ENCODE measurements at regions not wholly inside any gene's neighbourhood (a gene's known extent, or its start where the extent isn't known, plus 50 kb on each side); places are given as distances from the start of the nearest gene placed in this dataset.

DNA sequence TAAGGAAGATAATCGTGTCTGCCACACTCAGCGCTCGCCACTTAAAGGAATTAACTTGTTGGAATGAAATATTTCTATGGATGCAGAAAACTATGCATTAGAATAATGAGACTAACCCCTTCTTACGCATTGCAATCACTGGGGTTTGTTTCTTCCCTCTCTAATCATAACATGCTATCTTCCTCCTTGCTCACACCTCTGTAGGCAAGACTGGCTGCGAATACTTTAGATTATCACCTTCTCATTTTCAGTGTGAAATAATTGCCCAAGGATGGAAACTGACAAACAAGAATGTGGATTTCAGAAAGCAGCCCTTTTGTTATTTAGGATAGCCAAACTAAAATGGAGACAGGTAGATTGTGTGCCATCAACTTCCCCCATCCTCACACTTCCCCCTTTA, 349.4 kb downstream of the MID1IP1 start:
- no peak for DNase-seq

DNA sequence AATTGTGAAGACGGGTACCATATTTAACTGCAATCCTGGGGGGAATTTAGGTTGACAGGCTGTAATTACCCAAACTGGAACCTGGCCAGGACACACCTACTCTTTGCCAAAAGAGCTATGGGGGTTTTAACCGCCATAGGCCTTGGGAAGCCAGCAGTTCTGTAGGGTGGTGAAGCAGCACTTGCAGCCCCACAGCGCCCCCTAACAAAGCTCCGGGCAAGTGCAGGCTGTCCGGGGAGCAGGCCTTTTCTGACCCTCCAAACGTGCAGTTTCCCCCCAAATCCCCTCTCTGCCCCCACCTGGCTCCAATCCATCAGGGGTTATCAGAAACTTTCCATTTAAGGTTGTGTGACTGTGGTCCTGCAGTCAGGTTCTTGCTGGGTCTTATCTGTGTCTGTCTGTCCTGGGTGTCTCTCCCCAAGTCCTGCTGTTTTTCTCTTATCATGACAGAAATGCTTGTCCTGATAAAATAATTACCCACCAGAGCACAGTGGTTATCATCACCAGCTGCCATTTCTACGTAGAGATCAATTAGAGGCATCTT, 350.9 kb downstream of the MID1IP1 start:
- DNase-seq, result no peak

DNA sequence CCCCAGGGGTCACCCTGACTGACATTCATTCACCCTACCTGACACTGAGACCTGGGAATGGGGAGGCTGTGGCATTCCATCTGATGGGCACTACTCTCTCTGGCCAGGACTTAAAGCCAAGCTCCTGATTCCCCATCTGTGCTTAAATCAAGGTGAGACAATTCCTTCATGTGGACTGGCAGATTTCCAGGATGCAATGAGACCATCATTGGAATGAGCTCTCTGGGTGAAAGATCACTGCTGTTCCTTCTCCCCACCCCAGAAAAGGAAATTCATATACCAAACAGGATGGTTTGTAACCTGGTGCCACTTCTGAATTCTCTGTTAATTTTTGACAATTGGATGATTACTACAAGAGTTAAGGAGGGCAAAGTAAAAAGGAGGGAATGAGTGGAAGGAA, 354.8 kb downstream of the MID1IP1 start:
- no peak for DNase-seq

DNA sequence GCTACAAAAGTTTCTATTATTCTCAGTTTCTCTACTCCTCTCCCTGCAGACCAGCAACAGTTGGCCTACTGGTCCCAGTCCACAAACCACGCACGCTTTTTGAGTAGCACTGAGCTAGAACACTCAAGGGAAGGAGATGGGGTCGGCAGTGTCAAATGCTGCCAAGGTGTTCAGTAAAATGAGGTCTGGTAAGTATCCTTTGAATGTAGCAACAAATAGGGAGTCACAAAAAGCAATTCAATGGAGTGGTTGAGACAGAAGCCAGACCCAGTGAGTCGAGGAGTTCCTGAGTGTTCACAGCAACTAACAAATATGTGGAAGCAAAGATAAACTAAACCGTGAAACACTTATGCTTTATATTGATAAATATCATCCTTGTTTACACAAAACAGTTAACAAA, 355.7 kb downstream of the MID1IP1 start:
- DNase-seq, result no peak

DNA sequence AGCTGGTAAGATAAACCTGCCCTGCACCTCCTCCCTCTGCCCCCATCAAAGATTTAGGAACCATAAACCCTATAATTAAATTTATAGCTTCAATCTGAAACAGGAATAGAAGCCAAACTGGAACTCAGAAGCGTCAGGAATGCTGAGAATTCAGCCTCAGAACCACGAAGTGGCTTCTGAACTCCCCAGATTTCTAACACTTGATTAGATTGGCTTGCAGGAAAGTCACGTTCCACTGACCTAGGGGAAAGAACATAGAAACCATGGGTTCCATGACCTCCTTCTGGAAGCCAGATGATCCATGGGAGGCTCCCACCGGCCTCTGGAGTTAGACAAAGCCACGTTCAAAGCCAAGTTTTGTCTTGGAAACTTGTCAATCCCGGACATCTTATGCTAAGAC, 356.5 kb downstream of the MID1IP1 start:
- no peak for DNase-seq

DNA sequence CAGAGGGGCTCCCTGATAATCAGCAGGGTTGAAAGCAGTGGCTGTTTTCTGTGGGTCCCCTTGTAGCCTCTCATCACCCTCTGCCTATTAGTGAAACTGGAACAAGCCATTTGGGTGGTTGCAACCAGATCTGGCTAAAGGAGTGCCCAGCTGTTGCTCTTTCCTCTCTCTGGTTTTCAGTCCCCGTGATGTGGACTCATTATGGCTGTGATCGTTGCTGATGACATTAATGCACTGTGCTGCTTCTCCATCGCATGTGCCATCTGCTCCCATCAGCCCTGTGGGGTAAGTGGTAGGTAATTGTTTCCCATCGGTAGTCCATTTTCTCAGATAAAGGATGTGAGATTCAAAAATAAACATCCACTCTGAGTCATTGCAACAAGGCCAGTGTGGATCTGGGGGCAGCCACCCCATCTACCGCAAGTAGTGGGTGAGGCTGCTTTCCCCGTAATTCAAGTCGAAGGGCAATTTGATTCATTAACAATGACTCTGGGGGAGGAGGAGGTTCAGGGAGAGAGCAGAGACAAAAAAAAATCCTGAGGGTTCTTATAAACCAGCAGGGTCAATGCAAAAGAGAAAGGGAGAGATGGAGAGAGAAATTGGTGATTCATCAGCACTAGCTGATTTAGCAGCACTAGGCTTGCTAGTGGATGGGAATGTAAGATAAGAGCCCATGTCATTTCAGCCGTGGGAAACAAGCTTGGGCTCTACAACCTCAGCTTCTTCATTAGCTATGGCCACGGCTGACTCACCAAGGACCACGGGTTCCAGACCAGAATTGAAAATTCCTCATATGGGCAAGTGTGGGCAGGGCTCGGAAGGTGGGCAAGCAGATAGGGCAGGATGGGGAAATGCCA, 357.8 kb downstream of the MID1IP1 start:
- no peak for DNase-seq

DNA sequence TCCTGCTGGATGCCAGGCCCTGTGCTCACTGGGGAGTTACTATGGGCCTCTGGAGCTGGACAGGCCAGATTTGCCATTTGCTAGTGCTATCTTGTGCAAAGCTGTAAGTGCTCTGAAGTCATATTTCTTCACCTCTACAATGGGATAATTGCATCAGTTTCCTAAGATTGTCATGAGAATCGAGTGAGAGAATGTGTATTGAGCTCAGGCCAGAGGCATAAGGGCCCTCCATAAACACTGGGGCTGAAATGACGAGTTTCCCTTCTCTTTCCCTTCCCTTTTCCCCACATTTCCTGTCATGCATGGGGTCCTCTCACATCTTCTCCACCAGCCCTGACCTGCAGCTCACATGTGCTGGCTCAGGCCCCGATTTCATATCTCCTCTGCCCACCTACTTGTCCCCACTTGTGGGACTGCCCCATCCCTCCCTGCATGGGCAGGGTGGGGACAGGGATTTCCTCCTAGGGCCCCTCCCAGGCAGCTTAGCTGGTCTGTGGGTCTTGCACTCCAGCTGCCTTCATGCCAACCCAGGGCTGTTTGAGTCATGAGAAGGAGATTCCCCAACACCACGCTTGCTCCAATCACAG, 358.8 kb downstream of the MID1IP1 start:
- no peak for DNase-seq

DNA sequence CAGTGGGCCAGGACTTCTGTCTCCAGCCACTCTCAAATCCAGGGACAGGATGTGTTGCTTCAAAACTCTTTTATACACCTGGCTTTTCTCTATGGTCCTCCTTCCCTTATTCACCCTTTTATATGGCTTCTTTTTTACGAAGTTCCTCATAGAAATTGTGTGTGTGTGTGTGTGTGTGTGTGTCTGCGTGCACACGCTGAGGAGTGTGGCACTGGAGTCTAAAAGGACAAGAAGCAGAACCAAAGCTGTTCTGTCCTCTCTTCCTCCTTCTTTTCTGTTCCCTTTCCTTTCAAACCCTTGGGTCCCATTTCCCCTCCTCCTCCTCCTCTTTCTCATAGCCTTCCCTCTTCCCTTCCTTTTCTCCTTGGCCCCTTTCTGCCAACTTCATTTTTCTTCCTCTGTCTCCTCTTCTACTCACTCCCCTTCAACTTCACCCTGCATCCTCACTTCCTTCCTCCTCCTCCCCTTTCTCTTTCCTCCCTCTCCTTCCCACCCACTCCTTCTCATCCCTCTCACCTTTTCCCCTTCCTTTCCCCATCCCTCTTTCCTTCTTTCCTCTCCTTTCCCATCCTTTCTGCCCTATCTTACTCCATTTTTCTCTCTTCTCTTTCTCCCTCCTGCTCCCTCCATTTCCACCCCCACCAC, 360.5 kb downstream of the MID1IP1 start:
- no peak for DNase-seq

DNA sequence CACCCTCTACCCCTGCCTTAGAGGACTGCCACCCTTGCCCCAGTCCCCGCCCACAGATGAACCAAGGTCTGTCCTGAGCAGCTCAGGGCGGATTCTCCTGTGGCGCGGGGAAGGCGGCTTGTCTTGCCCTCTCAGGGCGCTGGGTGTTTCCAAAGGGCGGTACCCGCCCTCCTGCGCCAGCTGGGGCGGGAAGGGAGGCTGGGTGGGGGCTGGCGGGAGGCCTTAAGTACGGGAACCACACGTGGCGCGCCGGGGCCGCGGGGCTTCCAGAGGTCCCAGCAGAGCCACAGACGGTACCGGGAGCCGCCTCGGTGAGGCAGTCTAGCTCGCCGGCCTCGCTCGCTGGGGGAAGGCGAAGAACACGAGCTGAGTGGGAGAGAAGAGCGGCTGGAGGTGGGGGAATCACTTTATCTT, 361.1 kb downstream of the MID1IP1 start:
- DNase-seq, result no peak

DNA sequence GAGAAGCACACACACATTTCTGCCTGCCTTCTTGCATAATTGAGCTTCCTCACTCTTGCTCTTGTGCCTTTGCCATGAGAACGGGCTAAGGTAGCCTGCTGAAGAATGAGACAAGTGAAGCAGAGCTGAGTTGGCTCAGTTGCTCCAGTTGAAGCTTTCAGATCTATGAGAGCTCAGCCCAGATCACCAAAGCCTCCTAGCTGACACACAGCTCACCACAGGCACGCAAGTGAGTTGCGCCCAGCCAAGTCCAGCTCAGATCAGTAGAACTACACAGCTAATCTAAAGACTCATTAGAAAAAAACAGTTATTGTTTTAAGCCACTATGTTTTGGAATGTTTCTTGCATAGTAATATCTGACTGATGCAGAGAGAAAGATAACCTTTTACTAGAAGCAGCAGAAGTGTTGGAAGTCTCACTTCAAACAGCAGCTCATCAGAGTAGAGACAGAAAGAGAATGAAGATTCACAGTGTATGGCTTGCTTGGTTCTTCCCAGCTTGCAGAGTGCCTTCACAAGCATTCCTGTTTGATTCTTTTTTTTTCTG, 362.4 kb downstream of the MID1IP1 start:
- DNase-seq, result no peak

DNA sequence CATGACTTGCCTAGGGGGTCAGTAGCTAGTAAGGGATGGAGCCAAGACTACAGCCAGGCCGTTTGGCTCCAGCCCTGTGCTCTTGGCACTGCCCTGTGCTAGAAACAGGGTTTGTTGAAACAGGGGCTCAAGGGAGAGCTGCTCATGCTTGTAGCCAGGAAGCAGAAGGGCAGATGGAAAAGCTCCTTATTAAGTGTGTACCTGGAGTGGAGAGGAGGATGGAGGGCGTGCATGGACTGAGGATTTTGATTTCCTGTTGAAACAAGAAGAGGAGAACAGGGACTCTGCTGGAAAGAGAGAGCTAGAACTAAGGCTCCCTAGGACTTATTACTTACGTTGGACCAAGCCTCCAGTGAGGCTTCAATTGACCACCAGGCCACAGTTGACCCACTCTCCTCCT, 363.0 kb downstream of the MID1IP1 start:
- no peak for DNase-seq

DNA sequence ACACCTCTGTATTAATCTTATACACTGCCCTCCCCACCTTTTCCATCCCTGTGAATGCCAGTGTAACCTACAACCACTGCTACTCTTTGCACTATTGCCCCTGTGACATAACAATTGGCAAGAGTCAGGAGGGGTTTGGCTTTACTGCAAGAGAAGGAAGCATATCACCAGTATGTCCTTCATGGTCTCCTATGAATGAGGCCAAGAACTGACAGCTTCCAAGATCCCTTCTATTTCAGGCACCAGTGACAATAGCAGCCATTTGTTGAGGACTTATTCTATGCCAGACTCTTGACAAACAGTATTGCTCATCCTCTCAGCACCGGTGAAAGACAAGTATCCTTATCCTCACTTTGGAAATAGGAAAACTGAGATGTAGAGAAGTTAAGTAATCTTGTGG, 363.9 kb downstream of the MID1IP1 start:
- DNase-seq, result no peak

DNA sequence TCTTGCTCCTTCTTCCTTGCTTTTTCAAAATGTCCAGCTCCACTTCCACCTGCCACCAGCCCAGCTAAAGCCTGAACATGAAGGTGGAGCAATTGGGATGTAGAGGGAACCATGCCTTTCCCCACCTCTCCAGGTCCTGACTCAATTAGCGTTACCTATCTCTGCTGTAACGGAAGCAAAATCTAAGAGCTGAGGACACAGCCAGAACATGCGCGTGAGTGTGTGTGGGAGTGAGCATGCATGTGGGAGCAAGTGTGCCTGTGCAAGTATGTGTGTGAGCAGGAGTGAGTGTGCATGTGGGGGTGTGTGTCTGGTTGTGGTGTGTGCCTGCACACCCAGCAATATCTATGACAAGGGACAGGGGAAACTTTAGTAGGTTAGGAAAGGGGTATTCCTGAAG, 364.5 kb downstream of the MID1IP1 start:
- no peak for DNase-seq

DNA sequence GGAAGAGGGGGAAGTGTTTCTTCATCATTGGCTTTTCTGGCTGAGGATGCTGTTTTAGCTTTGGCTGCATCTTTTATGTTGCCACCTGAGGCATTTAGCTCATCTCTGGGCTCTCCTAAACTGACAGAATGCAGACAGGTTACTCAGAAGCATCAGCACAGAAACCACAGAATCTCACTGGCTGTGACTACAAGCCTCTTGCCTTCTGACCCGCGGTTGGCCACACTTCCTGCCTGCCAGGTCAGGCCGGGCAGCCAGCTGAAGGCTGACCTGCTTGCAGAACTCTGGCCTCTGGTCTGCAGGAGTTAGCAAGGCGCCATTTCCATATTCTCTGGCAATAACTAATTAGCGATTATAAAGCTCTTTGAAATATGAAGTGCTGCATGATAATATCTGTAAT, 366.5 kb downstream of the MID1IP1 start:
- DNase-seq, result no peak

DNA sequence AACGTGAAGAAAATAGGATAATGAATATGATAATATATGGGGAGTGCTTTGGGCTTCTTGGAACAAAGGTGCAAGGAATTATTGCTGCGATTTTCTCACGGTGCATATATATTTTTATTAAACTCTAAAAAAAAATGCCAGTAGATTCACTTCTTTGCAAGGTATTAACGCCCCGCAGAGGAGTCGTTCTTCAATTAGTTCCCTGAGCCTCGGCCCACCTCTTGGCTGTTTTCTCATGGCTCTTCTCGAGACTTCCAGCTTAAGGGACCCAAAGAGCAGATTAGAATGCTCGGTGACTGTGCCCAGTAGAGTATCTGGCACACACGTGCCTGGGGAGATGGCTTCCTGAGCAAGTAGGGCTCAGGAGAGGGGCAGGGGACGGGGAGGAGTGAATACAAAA, 367.4 kb downstream of the MID1IP1 start:
- no peak for DNase-seq

DNA sequence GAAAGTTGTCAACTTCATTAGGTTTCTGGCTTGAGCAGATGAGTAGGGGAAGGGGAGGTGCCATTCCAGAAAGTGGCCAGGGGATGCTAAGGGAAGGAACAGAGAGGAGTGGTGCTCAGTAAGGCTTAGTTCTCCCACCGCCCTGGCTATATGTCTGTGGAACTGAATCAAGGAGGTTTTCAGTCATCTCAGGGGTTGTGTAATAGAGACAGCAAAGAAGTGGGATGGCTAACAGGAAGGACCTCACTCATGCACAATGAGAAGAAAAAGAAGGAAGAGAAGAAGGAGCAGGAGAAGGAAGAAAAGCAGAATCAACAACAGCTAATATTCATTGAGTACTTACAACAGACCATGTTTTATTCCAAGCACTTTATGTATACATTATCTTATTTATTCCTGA, 368.7 kb downstream of the MID1IP1 start:
- DNase-seq, result no peak

DNA sequence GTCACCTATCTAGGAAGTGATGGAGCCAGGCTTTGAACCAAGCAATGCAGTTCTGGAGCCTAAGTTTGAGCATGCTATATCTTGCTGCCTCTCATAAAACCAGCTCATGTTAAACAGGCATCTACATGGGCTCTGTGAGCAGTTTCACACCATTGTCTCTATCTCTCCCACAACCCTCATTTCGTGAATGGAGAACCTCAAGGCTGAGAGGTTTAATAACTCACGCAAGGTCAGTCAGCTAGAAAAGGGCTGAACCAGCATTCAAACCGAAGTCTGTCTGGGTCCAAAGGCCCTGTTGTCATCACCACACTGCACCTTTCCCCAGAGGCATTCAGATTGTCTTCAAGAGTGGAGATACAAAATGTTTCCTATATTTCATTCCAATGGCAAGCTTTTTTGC, 369.2 kb downstream of the MID1IP1 start:
- no peak for DNase-seq

DNA sequence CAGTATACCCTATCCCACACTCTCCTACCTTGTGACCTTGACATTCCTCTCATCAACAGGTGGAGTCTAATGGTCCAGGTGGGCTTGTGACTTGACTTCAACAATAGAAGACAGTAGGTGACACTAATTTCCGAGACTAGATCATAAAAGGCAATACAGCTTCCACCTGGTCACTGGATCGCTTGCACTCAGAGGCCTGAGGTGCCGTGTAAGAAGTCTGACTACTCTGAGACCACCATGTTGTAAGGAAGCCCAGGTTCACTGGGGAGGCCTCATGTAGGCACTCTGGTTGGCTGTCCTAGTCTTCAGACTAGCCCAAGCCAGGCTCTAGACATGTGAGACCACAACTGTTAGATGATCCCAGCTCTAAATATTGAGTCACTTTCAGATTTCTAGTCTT, 370.4 kb downstream of the MID1IP1 start:
- no peak for DNase-seq

DNA sequence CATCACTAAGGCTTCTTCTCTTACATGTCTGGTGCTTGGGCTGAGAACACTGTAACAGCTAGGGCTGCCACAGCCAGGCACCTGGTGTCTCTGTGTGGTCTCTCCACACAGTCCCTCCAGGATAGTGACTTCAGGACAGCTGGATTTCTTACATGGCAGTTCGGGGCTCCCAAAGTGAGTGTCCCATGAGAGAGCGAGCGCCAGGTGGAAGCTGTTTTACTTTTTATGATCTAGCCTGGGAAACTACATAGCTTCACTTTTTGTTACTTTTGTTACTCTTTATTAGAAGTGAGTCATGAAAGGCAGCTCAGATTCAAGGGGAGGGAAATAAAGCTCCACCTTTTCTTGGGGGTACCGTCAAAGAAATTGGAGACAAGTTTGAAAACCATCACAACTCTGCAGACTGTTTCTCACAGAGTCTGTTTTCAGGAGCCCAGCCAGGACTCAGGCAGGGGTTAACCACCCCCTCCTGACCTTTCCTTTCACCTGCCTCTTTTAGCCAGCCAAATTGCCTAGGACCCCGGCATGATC, 373.0 kb downstream of the MID1IP1 start:
- DNase-seq, result no peak

DNA sequence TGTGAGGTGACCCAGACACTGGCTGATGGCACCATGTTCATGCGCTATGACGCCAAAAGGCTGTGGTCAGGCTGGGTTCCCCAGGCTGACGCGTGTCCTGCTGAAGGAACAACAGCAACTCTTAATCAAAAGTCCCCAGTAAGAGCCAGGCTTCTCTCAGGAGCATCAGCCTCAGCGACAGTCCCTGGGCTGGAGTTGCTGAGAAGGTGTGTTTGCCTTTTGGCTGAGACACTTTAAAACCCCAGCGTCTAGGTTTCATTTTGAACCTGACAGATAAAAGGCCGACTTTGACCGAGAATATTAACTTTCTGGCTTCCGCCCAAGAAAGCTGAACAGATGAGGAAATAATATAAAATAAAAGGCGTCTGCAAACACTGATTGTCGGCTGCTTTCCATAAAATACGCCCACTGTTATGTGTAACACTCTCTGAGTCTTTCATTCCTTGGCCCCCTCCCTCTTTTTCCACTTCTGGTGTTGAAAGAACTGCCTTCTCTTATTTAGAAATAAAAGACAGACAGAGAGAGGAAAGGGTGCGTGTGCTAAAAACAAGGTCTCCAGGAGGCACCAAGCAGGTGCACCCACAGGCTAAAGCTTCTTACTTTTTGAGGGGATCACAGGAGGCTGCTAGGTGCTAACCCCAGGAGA, 373.6 kb downstream of the MID1IP1 start:
- DNase-seq, result no peak

DNA sequence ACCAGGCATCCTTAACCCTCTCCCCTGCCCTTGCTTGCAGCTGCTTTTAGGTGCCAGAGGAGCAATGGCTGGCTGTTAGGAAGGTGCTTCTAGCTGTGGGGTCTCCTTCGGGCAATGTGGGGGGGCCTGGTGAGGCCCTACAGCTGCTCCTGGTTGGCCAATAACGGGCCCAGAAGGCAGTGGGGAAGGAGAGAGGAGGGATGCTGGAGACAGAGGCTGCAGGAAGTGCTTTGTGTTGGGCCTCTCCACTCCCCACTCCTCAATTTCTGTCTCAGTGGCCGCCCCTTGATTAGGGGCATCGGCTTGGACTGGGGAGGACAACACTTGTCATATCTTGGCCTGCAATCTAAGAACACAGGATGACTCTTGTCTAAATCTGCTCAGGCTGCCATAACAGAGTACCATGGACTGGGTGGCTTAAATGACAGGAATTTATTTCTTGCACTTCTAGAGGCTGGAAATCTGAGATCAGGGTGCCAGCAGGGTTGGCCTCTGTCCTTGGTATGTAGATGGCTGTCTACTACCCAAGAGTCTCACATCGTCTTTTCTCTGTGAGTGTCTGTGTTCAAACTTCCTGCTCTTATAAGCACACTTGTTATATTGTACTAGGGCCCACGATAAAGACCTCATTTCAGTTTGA, 374.3 kb downstream of the MID1IP1 start:
- no peak for DNase-seq

DNA sequence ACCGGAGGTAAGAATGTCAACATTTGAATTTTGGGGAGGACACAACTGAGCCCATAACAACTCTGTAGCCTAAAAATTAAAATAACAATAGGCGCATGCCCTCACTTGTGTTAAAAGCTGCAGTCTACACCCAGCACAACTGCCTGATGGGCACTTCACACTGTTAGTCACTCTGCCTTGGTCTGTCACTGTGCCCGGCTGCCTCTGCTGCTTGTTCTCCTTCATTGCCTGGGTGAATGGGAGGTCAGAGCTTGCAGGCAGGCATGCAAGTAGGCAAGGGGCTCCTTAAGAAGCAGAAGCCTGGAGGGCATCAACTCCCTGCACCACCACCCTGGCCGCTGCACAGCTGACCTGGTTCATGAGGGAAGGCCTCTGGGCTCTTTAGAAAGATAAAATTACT, 374.8 kb downstream of the MID1IP1 start:
- no peak for DNase-seq

Measured in GF-D8 (cell line).